ENCODE measurements at regions not wholly inside any gene's neighbourhood (a gene's known extent, or its start where the extent isn't known, plus 50 kb on each side); places are given as distances from the start of the nearest gene placed in this dataset.

DNA sequence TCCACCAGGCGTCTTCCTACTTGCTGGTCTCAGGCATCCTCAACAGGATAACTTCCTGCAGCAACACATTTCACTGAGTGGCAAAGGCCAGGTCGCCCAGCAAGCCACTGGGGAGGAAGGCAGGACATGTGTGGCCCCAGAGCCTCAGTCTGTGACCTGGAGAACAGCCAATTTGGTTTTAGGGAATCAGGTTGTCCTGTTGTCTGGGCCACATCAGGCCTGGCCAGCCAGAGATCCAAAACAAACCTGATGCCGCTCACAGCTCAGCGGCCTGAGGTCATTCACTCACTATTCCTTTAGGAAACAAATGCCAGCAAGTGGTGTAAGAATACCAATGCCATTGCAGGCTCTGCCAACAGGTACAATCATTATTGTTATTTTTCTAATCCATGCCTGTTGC lies 210.7 kb downstream of the VAPA start:
- TF ChIP-seq, protein P1, sequence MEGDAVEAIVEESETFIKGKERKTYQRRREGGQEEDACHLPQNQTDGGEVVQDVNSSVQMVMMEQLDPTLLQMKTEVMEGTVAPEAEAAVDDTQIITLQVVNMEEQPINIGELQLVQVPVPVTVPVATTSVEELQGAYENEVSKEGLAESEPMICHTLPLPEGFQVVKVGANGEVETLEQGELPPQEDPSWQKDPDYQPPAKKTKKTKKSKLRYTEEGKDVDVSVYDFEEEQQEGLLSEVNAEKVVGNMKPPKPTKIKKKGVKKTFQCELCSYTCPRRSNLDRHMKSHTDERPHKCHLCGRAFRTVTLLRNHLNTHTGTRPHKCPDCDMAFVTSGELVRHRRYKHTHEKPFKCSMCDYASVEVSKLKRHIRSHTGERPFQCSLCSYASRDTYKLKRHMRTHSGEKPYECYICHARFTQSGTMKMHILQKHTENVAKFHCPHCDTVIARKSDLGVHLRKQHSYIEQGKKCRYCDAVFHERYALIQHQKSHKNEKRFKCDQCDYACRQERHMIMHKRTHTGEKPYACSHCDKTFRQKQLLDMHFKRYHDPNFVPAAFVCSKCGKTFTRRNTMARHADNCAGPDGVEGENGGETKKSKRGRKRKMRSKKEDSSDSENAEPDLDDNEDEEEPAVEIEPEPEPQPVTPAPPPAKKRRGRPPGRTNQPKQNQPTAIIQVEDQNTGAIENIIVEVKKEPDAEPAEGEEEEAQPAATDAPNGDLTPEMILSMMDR (conservative IDR thresholded peaks at IDR 0.05), result no peak
- no peak for TF ChIP-seq EZH2 (IDR thresholded peaks at IDR 0.05; ENCODE audit: low read depth)
